ENCODE measurements at regions not wholly inside any gene's neighbourhood (a gene's known extent, or its start where the extent isn't known, plus 50 kb on each side); places are given as distances from the start of the nearest gene placed in this dataset.
"Not testable (repeated sequence)": the region's sequence is repeated elsewhere in the genome, so short reads cannot be mapped to it uniquely, and the experiment has no call there.

- Histone ChIP-seq H3K27me3 (no peaks in the 10 kb centered on the region), H3K27ac (no peak overlapping the region), H3K9me3 (peaks cover 0 to 4% (median 0%) of the 10 kb centered on the region in 11 donors), H3K4me3 (no peak overlapping the region), H3K36me3 (no peaks in the 10 kb centered on the region), H3K4me1 (no peaks in the 10 kb centered on the region)
- TF ChIP-seq CTCF (IDR thresholded peaks at IDR 0.05): no peak
- ATAC-seq (no peak), DNase-seq (no peak)
- intact Hi-C loops (cut with DNase I): no loop called here
These were observed 63.3 kb upstream of the TMC1 start for GRCh38 chr9:72458153-72458552.

GRCh38 chr9:72457366-72457765 is 64.0 kb upstream of the TMC1 start:
- Histone ChIP-seq H3K9me3 (peaks cover 0 to 4% (median 0%) of the 10 kb centered on the region in 11 donors), H3K36me3 (no peaks in the 10 kb centered on the region), H3K4me3 (no peak overlapping the region), H3K27me3 (no peaks in the 10 kb centered on the region), H3K4me1 (no peaks in the 10 kb centered on the region), H3K27ac (no peak overlapping the region)
- no peak for ATAC-seq
- no peak for TF ChIP-seq CTCF (IDR thresholded peaks at IDR 0.05)
- no peak for DNase-seq
- WGBS, 2 donors: 86 to 90% methylated on average over 2 of the region's 2 CpGs
- intact Hi-C loops (cut with DNase I): no loop called here

- peaks cover 0 to 4% (median 0%) of the 10 kb centered on the region in 11 donors for H3K9me3 ChIP-seq
- 77 to 81% methylated on average over 2 of the region's 2 CpGs for WGBS, 2 donors
- H3K36me3 ChIP-seq: no peaks in the 10 kb centered on the region
- intact Hi-C loops (cut with DNase I): no loop called here
- no peak for TF ChIP-seq CTCF (IDR thresholded peaks at IDR 0.05)
- ATAC-seq (no peak), DNase-seq (no peak)
- H3K4me3 ChIP-seq: no peak overlapping the region
- H3K27me3 ChIP-seq: no peaks in the 10 kb centered on the region
- H3K27ac ChIP-seq: no peak overlapping the region
- H3K4me1 ChIP-seq: no peaks in the 10 kb centered on the region
These were observed 66.4 kb upstream of the TMC1 start for GRCh38 chr9:72454871-72455491.

- no peak overlapping the region for H3K27ac ChIP-seq
- H3K4me1 ChIP-seq: no peaks in the 10 kb centered on the region
- no peak for DNase-seq
- 80 to 90% methylated on average over 3 of the region's 3 CpGs for WGBS, 2 donors
- H3K27me3 ChIP-seq: no peaks in the 10 kb centered on the region
- TF ChIP-seq CTCF (IDR thresholded peaks at IDR 0.05): no peak
- H3K36me3 ChIP-seq: no peaks in the 10 kb centered on the region
- no peak overlapping the region for H3K4me3 ChIP-seq
- no peak for ATAC-seq
- H3K9me3 ChIP-seq: peaks cover 0 to 4% (median 0%) of the 10 kb centered on the region in 11 donors
- intact Hi-C loops (cut with DNase I): no loop called here
These were observed 67.6 kb upstream of the TMC1 start for GRCh38 chr9:72453797-72454196.

GRCh38 chr9:72446241-72446640 is 75.2 kb upstream of the TMC1 start:
- H3K4me3 ChIP-seq; H3K27ac ChIP-seq; H3K27me3 ChIP-seq; H3K36me3 ChIP-seq; DNase-seq; H3K9me3 ChIP-seq; ATAC-seq; intact Hi-C loops (cut with DNase I): not testable (repeated sequence)
- peaks cover 0 to 54% (median 0%) of the 10 kb centered on the region in 9 donors for H3K4me1 ChIP-seq
- 89 to 91% methylated on average over 5 of the region's 5 CpGs for WGBS, 2 donors
